Heart right ventricle (tissue), 16 donors: ENCODE measurements at regions not wholly inside any gene's neighbourhood (a gene's known extent, or its start where the extent isn't known, plus 50 kb on each side); places are given as distances from the start of the nearest gene placed in this dataset.
A peak's percentile ranks its signal among the peaks of the same experiment; 100 is the strongest.

ENCODE experiments used
- ATAC-seq, 8 donors: fragments of 200-7000 bp; cut with Tn5 transposase; one replicate each; pipeline ENCODE4 v1.9.1; 2020; ENCODE audit warnings: mild to moderate bottlenecking in 8 of 8, moderate library complexity in 8 of 8, moderate number of reproducible peaks in 1 of 8
- DNase-seq, 2 donors: peaks; one replicate each; pipeline ENCODE4 v3.0.0-alpha.2; 2020
- H3K27ac ChIP-seq, 10 donors: fragments of 200-600 bp; sonication (generic) in 2 of 10; one replicate each; pipeline versions ENCODE4 v1.5.0 to v1.8.0; 2020 to 2022; ENCODE audit warnings: mild to moderate bottlenecking in 3 of 10
- H3K27me3 ChIP-seq, 7 donors: fragments of 200-600 bp; one replicate each; pipeline ENCODE4 v1.8.0; 2021 to 2022; ENCODE audit warnings: mild to moderate bottlenecking in 2 of 7
- H3K36me3 ChIP-seq, 9 donors: fragments of 200-600 bp; sonication (generic) in 1 of 9; one replicate each; pipeline versions ENCODE4 v1.5.0 to v1.8.0; 2020 to 2022; ENCODE audit warnings: mild to moderate bottlenecking in 2 of 9
- H3K4me1 ChIP-seq, 9 donors: fragments of 200-600 bp; sonication (generic) in 1 of 9; one replicate each; pipeline versions ENCODE4 v1.5.0 to v1.8.0; 2020 to 2022; ENCODE audit warnings: mild to moderate bottlenecking in 4 of 9
- H3K4me3 ChIP-seq, 10 donors: fragments of 200-600 bp; sonication (generic) in 2 of 10; one replicate each; pipeline versions ENCODE4 v1.5.0 to v1.8.0; 2020 to 2022; ENCODE audit warnings: mild to moderate bottlenecking in 7 of 10, moderate library complexity in 2 of 10
- H3K9me3 ChIP-seq, 11 donors: fragments of 200-600 bp in 10 of 11; sonication (generic) in 2 of 11; one replicate each; pipeline versions ENCODE4 v1.5.0 to v1.8.0; 2013 to 2022; ENCODE audit warnings: mild to moderate bottlenecking in 2 of 11, control low read depth in 1 of 11, moderate library complexity in 1 of 11
- CTCF ChIP-seq, 9 donors: fragments of 200-600 bp; sonication (generic) in 2 of 9; IDR thresholded peaks; one replicate each; pipeline versions ENCODE4 v1.5.0 to v1.8.0; 2021 to 2022; ENCODE audit warnings: antibody characterized with exemption in 9 of 9, mild to moderate bottlenecking in 5 of 9, moderate library complexity in 1 of 9
- WGBS, 2 donors: extraction: QIAGEN DNeasy Blood & Tissue Kit; methylation state at CpG; one replicate each; pipeline ENCODE4 v1.1.7; 2013; ENCODE audit warnings: inconsistent platforms in 1 of 2; 5-methylcytosine and 5-hydroxymethylcytosine counted together
- intact Hi-C, 10 donors: fragments of 100-400 bp; cut with DNase I; formaldehyde crosslinking; loops; one replicate each; pipeline versions ENCODE4 v1.11.1 to v1.14.2; 2022
- donor health status: Arrhythmogenic right ventricular cardiomyopathy.
- donor health status: ischemic (EF 13 %, LVEDD 7.1; RV severe dilation, severe dysfunction).
- donor health status: healthy with polysubstance abuse.
- donor health status: DM: no; HTN: yes; CAD: no.
- donor health status: DM: no; HTN: no; CAD: no.
- donor health status: ischemic (EF 25% LVEDD 6.9; RV normal size, moderate dysfunction).
- donor health status: ischemic (EF 25% LVEDD 5.7; RV mildly dilated, moderate dysfunction).
- donor health status: healthy.
- donor health status: DM: yes; HTN: yes; CAD: no.
- donor health status: Ischemic cardiomyopathy.
- donor health status: ischemic (EF 35%, LVEDD 5.7; RV mildly dilated, moderate dysfunction).
- donor health status: nonischemic (EF 11% LVEDD 7.7; RV severe dilation, severe dysfunction).
- donor health status: DM: yes; HTN: yes; CAD: no.
- donor health status: PGD.
- donor health status: ischemic (EF 29% LVEDD 5.4; RV normal size, mild dysfunction).
- donor health status: nonischemic (EF 23%, LVEDD 6.1; RV moderate dilation, normal function).

GRCh38 chr14:53599221-53599945 is 357.2 kb downstream of the BMP4 start:
- Histone ChIP-seq H3K27me3 (no peaks in the 10 kb centered on the region), H3K4me3 (no peak overlapping the region), H3K4me1 (no peaks in the 10 kb centered on the region), H3K36me3 (no peaks in the 10 kb centered on the region), H3K27ac (no peak overlapping the region), H3K9me3 (peaks cover 0 to 9% (median 0%) of the 10 kb centered on the region in 11 donors)
- ATAC-seq (no peak), DNase-seq (no peak)
- TF ChIP-seq CTCF (IDR thresholded peaks at IDR 0.05), result no peak
- intact Hi-C loops, result no loop called here
- WGBS, 2 donors, result 80 to 82% methylated on average over 6 of the region's 6 CpGs

GRCh38 chr14:53596853-53597525 is 359.6 kb downstream of the BMP4 start:
- Histone ChIP-seq H3K9me3 (peaks cover 0 to 9% (median 0%) of the 10 kb centered on the region in 11 donors), H3K27ac (no peak overlapping the region), H3K36me3 (no peaks in the 10 kb centered on the region), H3K4me1 (no peaks in the 10 kb centered on the region), H3K27me3 (no peaks in the 10 kb centered on the region), H3K4me3 (no peak overlapping the region)
- ATAC-seq (peak in 4 of 8 donors; percentile 41 to 73 (median 52)), DNase-seq (no peak)
- intact Hi-C loops, result no loop called here
- WGBS, 2 donors, result 68 to 70% methylated on average over 7 of the region's 7 CpGs
- no peak for TF ChIP-seq CTCF (IDR thresholded peaks at IDR 0.05)

GRCh38 chr14:53591816-53592215 is 364.8 kb downstream of the BMP4 start:
- Histone ChIP-seq H3K4me1 (no peaks in the 10 kb centered on the region), H3K36me3 (no peaks in the 10 kb centered on the region), H3K4me3 (no peak overlapping the region), H3K9me3 (peaks cover 0 to 9% (median 0%) of the 10 kb centered on the region in 11 donors), H3K27ac (no peak overlapping the region), H3K27me3 (no peaks in the 10 kb centered on the region)
- intact Hi-C loops, result no loop called here
- WGBS, 2 donors, result 80 to 83% methylated on average over 3 of the region's 3 CpGs
- ATAC-seq (no peak), DNase-seq (no peak)
- TF ChIP-seq CTCF (IDR thresholded peaks at IDR 0.05), result no peak

- Histone ChIP-seq H3K4me3 (no peak overlapping the region), H3K27ac (no peak overlapping the region), H3K9me3 (no peaks in the 10 kb centered on the region), H3K36me3 (no peaks in the 10 kb centered on the region), H3K4me1 (no peaks in the 10 kb centered on the region), H3K27me3 (no peaks in the 10 kb centered on the region)
- ATAC-seq (no peak), DNase-seq (no peak)
- intact Hi-C loops, result no loop called here
- WGBS, 2 donors, result 30 to 34% methylated on average over 1 of the region's 1 CpG
- TF ChIP-seq CTCF (IDR thresholded peaks at IDR 0.05), result no peak
Measured at GRCh38 chr14:53581504-53581903, 375.1 kb downstream of the BMP4 start.
